OCI-LY3 (cell line): ENCODE measurements at regions not wholly inside any gene's neighbourhood (a gene's known extent, or its start where the extent isn't known, plus 50 kb on each side); places are given as distances from the start of the nearest gene placed in this dataset.

Experiments used
- EZH2phosphoT487 ChIP-seq: fragments of 200-600 bp; shearing (Covaris generic); IDR thresholded peaks from 2 replicates; pipeline ENCODE4 v1.6.1; 2018; ENCODE audit warnings: antibody characterized with exemption, mixed run types, low read depth
- TF ChIP-seq, protein P1 (sequence below): fragments of 200-600, 300-600 bp; sonication (generic); IDR thresholded peaks from 2 replicates; pipeline ENCODE4 v1.5.1; 2014; ENCODE audit warnings: antibody characterized with exemption, low read length, low read depth

DNA sequence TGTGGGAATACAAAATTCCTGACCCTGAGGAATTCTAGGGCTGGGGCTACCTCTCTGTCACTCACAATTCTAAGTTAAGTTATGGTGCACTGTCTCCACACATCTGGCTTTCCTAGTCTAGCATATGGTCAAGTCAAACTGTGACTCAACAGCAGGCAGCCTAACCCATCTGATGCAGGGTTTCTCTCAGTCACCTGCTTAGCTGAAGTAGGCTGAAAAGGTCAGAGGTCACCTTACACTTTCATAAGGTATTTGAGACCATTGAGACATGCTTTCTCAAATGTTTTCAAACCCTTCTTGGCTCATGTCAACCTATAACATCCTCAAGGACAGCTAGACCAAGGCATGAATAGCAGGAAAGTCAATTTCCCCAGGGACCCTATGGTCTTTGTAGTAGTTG, 196.5 kb upstream of the STK26 start:
- TF ChIP-seq, protein P1, sequence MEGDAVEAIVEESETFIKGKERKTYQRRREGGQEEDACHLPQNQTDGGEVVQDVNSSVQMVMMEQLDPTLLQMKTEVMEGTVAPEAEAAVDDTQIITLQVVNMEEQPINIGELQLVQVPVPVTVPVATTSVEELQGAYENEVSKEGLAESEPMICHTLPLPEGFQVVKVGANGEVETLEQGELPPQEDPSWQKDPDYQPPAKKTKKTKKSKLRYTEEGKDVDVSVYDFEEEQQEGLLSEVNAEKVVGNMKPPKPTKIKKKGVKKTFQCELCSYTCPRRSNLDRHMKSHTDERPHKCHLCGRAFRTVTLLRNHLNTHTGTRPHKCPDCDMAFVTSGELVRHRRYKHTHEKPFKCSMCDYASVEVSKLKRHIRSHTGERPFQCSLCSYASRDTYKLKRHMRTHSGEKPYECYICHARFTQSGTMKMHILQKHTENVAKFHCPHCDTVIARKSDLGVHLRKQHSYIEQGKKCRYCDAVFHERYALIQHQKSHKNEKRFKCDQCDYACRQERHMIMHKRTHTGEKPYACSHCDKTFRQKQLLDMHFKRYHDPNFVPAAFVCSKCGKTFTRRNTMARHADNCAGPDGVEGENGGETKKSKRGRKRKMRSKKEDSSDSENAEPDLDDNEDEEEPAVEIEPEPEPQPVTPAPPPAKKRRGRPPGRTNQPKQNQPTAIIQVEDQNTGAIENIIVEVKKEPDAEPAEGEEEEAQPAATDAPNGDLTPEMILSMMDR = no peak
- TF ChIP-seq EZH2phosphoT487 = no peak
